SW480 (cell line): ENCODE measurements at regions not wholly inside any gene's neighbourhood (a gene's known extent, or its start where the extent isn't known, plus 50 kb on each side); places are given as distances from the start of the nearest gene placed in this dataset.
A peak's percentile ranks its signal among the peaks of the same experiment; 100 is the strongest.

Experiments used
- DNase-seq: peaks from one replicate; pipeline ENCODE4 v3.0.0-alpha.2; 2016; ENCODE audit warnings: low spot score

- DNase-seq: no peak
Observed at GRCh38 chr9:117547904-117548303, 133.0 kb upstream of the ASTN2 start.

GRCh38 chr9:117546894-117547678 is 132.2 kb upstream of the ASTN2 start:
- DNase-seq: peak; percentile 87

GRCh38 chr9:117545846-117546245 is 131.0 kb upstream of the ASTN2 start:
- peak; percentile 56 for DNase-seq

GRCh38 chr9:117543089-117543488 is 128.2 kb upstream of the ASTN2 start:
- DNase-seq: no peak

GRCh38 chr9:117542021-117542420 is 127.2 kb upstream of the ASTN2 start:
- DNase-seq: no peak

GRCh38 chr9:117541181-117541580 is 126.3 kb upstream of the ASTN2 start:
- DNase-seq: no peak

GRCh38 chr9:117535973-117536372 is 121.1 kb upstream of the ASTN2 start:
- no peak for DNase-seq

- no peak for DNase-seq
Observed at GRCh38 chr9:117535434-117535833, 120.6 kb upstream of the ASTN2 start.

- DNase-seq: no peak
Observed at GRCh38 chr9:117528225-117528624, 113.4 kb upstream of the ASTN2 start.

- no peak for DNase-seq
Observed at GRCh38 chr9:117526674-117527073, 111.8 kb upstream of the ASTN2 start.

GRCh38 chr9:117523531-117524153 is 108.8 kb upstream of the ASTN2 start:
- DNase-seq: peak; percentile 6

GRCh38 chr9:117521293-117521692 is 106.4 kb upstream of the ASTN2 start:
- DNase-seq: no peak

- DNase-seq: no peak
Observed at GRCh38 chr9:117516676-117517632, 102.1 kb upstream of the ASTN2 start.

- DNase-seq: no peak
Observed at GRCh38 chr9:117511852-117512481, 97.1 kb upstream of the ASTN2 start.

- DNase-seq: no peak
Observed at GRCh38 chr9:117496307-117496706, 81.5 kb upstream of the ASTN2 start.

GRCh38 chr9:117494401-117495090 is 79.7 kb upstream of the ASTN2 start:
- peak; percentile 13 for DNase-seq

GRCh38 chr9:117492476-117492875 is 77.6 kb upstream of the ASTN2 start:
- no peak for DNase-seq

GRCh38 chr9:117491491-117491890 is 76.6 kb upstream of the ASTN2 start:
- DNase-seq: peak; percentile 73

GRCh38 chr9:117490199-117490598 is 75.3 kb upstream of the ASTN2 start:
- DNase-seq: no peak

GRCh38 chr9:117488659-117489058 is 73.8 kb upstream of the ASTN2 start:
- no peak for DNase-seq

- peak; percentile 76 for DNase-seq
Observed at GRCh38 chr9:117487555-117488175, 72.8 kb upstream of the ASTN2 start.
